Cardiac fibroblast (primary cell): ENCODE measurements at regions not wholly inside any gene's neighbourhood (a gene's known extent, or its start where the extent isn't known, plus 50 kb on each side); places are given as distances from the start of the nearest gene placed in this dataset.

Experiments
- DNase-seq, 2 donors: peaks; one replicate each; pipeline versions ENCODE4 v3.0.0 to v3.0.0-alpha.2; 2010; ENCODE audit warnings: low read depth in 2 of 2
- H3K4me3 ChIP-seq, 2 donors: replicated peaks in 1 of 2; 1 replicate in 1 of 2; 2 replicates in 1 of 2; pipeline ENCODE4 v1.5.1; 2011; ENCODE audit warnings: low read depth in 2 of 2, low read length in 2 of 2, mild to moderate bottlenecking in 2 of 2, moderate library complexity in 1 of 2
- CTCF ChIP-seq: IDR thresholded peaks from one replicate; pipeline ENCODE4 v1.5.1; 2011; ENCODE audit warnings: low read depth, mild to moderate bottlenecking, low read length, inconsistent platforms

DNA sequence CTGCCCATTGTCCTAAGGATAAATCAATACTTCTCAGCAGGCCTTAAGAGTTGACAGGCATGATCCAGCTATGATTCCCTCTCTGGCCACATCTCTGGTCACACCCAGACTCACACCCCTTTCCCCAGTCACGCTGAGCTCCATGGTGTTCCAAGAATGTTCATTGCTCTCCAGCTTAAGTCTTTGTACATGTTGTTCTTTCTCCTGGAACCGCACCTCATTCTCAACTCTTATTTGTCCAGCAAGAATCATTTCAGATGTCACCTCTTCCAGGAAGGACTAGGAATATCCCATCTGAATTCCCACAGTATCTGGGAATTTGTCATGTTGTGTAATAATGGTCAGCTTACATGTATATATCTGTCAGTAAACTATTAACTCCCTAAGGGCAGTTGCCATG, 118.3 kb upstream of the GALNT15 start:
- peak; percentile 73 to 76 for DNase-seq
- no peak overlapping the region for H3K4me3 ChIP-seq
- TF ChIP-seq CTCF = no peak

- H3K4me3 ChIP-seq = no peak overlapping the region
- peak in 1 of 2 donors; percentile 89 for DNase-seq
These were observed 116.0 kb upstream of the GALNT15 start for GRCh38 chr3:16058521-16058920.

DNA sequence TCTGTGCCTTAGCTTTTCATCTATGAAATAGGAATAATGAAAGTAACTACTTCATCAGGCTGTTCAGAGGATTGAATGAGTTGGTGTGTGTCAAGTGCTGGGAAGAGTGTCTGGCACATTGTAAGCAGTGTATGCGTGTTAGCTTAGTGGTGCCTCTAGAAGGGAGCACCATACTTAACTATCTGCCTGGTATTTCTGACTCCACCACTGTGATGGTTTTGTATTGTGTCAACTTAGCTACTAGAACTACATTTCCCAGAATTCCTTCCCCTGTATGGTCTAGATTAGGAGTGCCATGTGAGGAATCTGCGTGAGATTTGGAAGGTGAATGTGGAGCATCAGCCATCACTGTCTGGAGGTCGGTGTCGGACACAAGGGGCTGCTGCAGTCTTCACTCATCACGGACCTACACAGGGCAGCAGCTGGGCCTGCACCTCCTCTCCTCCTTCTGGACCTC, 115.4 kb upstream of the GALNT15 start:
- no peak overlapping the region for H3K4me3 ChIP-seq
- no peak for TF ChIP-seq CTCF
- DNase-seq = peak; percentile 33 to 58

More at GRCh38 chr3:16058521-16058920, 116.0 kb upstream of the GALNT15 start:
- no peak for TF ChIP-seq CTCF

DNA sequence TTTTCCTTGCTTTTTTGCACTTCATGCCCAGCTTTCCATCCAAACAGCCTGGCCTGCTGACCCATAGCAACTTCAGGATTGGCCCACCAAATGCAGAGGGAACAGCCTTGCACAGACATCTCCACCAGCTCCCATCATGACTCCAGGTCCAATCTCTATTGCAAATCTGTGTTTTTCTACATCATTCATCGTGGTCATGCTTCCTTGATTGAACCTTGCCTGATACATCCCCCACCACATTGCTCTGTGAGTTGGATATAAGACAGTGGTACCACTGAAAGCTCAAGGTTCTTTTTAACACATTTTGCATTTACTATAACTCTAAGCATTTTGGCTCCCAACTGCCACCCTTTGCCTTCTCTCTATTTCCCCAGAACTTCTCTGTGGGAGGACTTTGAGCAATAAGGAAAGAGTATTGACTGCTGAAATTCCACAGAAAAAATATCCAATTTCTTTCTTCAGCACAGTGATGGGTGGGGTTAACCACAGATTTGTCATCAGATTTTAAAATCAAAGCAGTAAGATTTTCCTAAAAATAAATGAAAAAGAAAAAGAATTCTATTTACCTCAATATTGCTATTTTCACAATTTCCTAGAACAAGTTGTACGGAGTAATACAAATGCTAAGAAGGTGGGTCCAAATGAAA, 114.6 kb upstream of the GALNT15 start:
- DNase-seq = no peak
- H3K4me3 ChIP-seq = no peak overlapping the region
- no peak for TF ChIP-seq CTCF

DNA sequence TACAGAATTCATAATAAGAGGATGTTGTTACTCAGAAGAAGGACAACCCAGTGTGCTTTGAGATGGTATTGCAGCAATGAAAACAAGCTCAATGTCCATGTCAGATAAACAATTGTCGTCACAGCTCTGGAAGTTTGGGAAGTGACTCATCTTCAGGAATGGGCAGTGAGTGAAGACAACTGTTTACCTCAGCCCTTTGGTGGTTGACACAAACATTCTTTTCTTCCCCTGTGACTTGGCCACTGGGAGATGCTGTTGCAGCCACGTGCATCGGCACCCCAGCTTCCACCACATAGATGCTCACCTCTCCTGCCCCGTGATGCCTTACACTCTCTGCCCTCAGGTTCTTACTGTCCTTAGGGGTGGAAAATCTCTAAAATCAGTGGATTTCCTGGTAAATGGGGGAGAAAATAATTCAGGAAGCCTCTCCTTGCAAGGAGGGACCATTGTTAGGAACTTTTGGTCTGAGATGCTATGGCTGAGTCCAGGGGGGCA, 114.1 kb upstream of the GALNT15 start:
- TF ChIP-seq CTCF = no peak
- peak; percentile 99 to 100 for DNase-seq
- no peak overlapping the region for H3K4me3 ChIP-seq

DNA sequence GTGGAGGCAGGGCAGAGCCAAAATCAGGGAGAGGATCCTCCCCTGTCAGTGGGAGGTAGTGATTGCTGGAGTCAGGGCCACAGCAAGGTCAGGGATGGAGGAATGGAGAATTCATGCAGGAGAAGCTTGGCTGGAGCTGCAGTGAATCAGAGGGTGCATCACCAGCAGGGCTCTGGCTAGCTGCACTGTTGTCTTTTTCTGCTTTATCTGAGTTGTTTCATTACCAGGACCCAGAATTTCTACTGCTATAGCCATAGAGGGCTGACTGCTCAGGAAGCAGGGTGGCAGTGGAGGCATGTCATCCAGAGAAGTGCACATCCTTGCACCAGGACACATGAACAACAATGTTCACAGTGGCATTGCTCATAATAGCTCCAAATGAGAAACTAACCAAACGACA, 113.5 kb upstream of the GALNT15 start:
- DNase-seq = peak; percentile 91 to 96
- no peak for TF ChIP-seq CTCF
- no peak overlapping the region for H3K4me3 ChIP-seq

DNA sequence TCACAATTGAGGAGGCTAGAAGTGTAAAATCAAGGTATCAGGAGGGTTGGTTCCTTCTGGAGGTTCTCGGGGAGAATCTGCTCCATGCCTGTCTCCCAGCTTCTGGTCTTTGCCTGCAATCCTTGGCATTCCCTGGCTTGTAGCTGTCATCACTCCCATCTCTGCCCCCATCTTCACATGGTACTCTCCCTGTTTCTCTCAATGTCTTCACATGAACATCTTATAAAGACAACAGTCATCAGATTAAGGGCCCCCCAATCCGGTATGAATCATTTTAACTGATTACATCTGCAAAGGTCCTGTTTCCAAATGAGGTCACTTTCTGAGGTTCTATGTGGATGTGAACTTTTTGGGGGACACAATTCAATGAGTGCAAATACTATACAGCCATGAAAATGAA, 113.0 kb upstream of the GALNT15 start:
- H3K4me3 ChIP-seq = no peak overlapping the region
- DNase-seq = no peak
- no peak for TF ChIP-seq CTCF
